A673 (cell line): ENCODE measurements at regions not wholly inside any gene's neighbourhood (a gene's known extent, or its start where the extent isn't known, plus 50 kb on each side); places are given as distances from the start of the nearest gene placed in this dataset.

Experiments
- CTCF ChIP-seq: fragments of 300-800, 200-600 bp; sonication (generic); conservative IDR thresholded peaks from 2 replicates; pipeline ENCODE4 v1.5.1; 2017; ENCODE audit warnings: low read depth, mild to moderate bottlenecking, antibody characterized with exemption, low read length, moderate library complexity, mixed read lengths
- EZH2 ChIP-seq: fragments of 200-600 bp; sonication (generic); IDR thresholded peaks from 2 replicates; pipeline ENCODE4 v1.6.1; 2017; ENCODE audit warnings: borderline replicate concordance, low read depth, mild to moderate bottlenecking, mixed read lengths, antibody characterized with exemption, low read length; ENCODE audit not compliant: poor library complexity, severe bottlenecking

- no peak for TF ChIP-seq EZH2
- no peak for TF ChIP-seq CTCF
Observed at GRCh38 chr2:4588606-4589005, 885.2 kb downstream of the DCDC2C start.
